LNCAP (cell line): ENCODE measurements at regions not wholly inside any gene's neighbourhood (a gene's known extent, or its start where the extent isn't known, plus 50 kb on each side); places are given as distances from the start of the nearest gene placed in this dataset.

Experiments used
- CTCF ChIP-seq: fragments of 450-650 bp; IDR thresholded peaks from 2 replicates; pipeline ENCODE4 v1.5.1; 2017; ENCODE audit warnings: mild to moderate bottlenecking

GRCh38 chr3:162491952-162492351 lies 995.3 kb downstream of the OTOL1 start:
- no peak for TF ChIP-seq CTCF

- TF ChIP-seq CTCF = no peak
Measured at GRCh38 chr3:162492446-162493081, 996.0 kb downstream of the OTOL1 start.

- TF ChIP-seq CTCF = no peak
Measured at GRCh38 chr3:162498626-162499025, 1002.0 kb downstream of the OTOL1 start.

GRCh38 chr3:162507397-162507796 lies 1010.8 kb downstream of the OTOL1 start:
- TF ChIP-seq CTCF = no peak

- TF ChIP-seq CTCF = no peak
Measured at GRCh38 chr3:162512488-162512887, 1015.9 kb downstream of the OTOL1 start.

- no peak for TF ChIP-seq CTCF
Measured at GRCh38 chr3:162517110-162517509, 1020.5 kb downstream of the OTOL1 start.

GRCh38 chr3:162521669-162522068 lies 1025.1 kb downstream of the OTOL1 start:
- no peak for TF ChIP-seq CTCF
